Urinary bladder (tissue), 3 donors: ENCODE measurements at regions not wholly inside any gene's neighbourhood (a gene's known extent, or its start where the extent isn't known, plus 50 kb on each side); places are given as distances from the start of the nearest gene placed in this dataset.

Experiments
- DNase-seq: peaks from one replicate; pipeline ENCODE4 v3.0.0-alpha.2; 2015; ENCODE audit errors: extremely low spot score
- H3K27ac ChIP-seq: one replicate; pipeline ENCODE4 v1.5.1; 2013; ENCODE audit warnings: low read depth, mild to moderate bottlenecking, moderate library complexity
- H3K36me3 ChIP-seq: one replicate; pipeline ENCODE4 v1.6.1; 2013; ENCODE audit warnings: mild to moderate bottlenecking, moderate library complexity; ENCODE audit not compliant: insufficient read depth
- H3K4me1 ChIP-seq: one replicate; pipeline ENCODE4 v1.6.1; 2013; ENCODE audit warnings: mild to moderate bottlenecking, moderate library complexity; ENCODE audit not compliant: insufficient read depth
- H3K4me3 ChIP-seq: one replicate; pipeline ENCODE4 v1.5.1; 2013; ENCODE audit warnings: low read depth, low read length
- WGBS: extraction: QIAGEN DNeasy Blood & Tissue Kit; methylation state at CpG from one replicate; pipeline ENCODE4 v1.1.7; 2013; 5-methylcytosine and 5-hydroxymethylcytosine counted together
- donor health status: healthy with polysubstance abuse.
- donor health status: healthy.

GRCh38 chr3:115236496-115236895 is 89.4 kb upstream of the ZBTB20 start:
- Histone ChIP-seq H3K27ac (no peak overlapping the region), H3K4me3 (no peak overlapping the region), H3K36me3 (no peaks in the 10 kb centered on the region), H3K4me1 (no peaks in the 10 kb centered on the region)
- WGBS, result 92% methylated on average over 2 of the region's 2 CpGs
- DNase-seq, result no peak

DNA sequence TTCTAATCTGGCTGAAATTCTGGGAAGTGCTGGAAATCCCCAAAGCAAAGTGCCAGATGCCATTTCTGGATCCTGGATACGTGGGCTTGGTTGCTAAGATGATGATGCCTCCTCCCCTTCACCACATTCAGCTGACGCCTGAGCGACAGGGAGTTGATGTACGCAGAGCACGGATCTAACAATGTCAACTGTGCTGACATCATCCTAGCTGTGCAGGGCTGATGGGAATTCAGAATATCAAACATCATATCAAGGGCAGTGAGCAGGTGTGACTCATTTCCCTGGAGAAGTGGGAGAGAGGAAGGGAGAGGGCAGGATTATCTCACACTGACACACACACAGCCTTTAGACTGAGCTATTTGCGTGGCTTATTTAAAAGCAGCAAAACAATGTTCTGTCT is 92.6 kb upstream of the ZBTB20 start:
- Histone ChIP-seq H3K36me3 (no peaks in the 10 kb centered on the region), H3K4me1 (no peaks in the 10 kb centered on the region), H3K27ac (no peak overlapping the region), H3K4me3 (no peak overlapping the region)
- 28% methylated on average over 6 of the region's 6 CpGs for WGBS
- peak; percentile 11 for DNase-seq

DNA sequence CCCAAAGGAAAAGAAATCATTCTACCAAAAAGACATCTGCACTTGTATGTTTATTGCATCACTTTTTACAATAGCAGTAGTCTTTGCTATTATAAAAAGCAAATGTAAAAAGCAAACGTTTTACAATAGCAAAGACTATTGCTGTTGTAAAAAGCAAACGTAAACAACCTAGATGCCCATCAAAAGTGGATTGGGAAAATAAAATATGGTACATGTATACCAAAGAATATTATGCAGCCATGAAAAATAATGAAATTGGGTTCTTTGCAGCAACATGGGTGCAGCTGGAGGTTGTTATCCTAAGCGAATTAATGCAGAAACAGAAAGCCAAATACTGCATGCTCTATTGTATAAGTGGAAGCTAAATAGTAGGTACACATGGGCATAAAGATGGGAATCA is 97.3 kb upstream of the ZBTB20 start:
- no peaks in the 10 kb centered on the region for H3K4me1 ChIP-seq

GRCh38 chr3:115245438-115245837 is 98.3 kb upstream of the ZBTB20 start:
- WGBS, result 78% methylated on average over 2 of the region's 2 CpGs
- DNase-seq, result no peak
- no peak overlapping the region for H3K4me3 ChIP-seq
- H3K27ac ChIP-seq, result no peak overlapping the region
- no peaks in the 10 kb centered on the region for H3K36me3 ChIP-seq
- no peaks in the 10 kb centered on the region for H3K4me1 ChIP-seq

More for the DNA sequence above, 97.3 kb upstream of the ZBTB20 start:
- H3K27ac ChIP-seq, result no peak overlapping the region
- H3K4me3 ChIP-seq, result no peak overlapping the region
- WGBS, result 87% methylated on average over 3 of the region's 3 CpGs
- no peak for DNase-seq
- no peaks in the 10 kb centered on the region for H3K36me3 ChIP-seq

DNA sequence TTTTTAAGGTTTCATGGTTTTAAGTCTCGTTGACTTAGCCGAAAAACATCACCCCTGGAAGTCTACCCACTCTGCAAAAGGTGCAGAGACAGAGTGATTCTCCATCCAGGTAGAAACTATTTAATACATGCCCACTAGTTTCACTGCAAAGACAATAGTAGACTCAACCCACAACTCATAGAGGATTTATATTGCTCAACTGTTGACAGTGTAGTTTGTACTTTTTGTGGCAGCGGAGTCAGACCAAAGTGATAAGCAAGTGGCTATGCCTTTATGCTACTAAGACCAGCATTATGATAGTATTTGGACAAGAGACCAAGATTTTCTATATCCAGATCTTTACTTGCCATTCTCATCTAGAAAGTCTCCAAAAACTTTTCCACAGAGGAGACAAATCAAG is 98.8 kb upstream of the ZBTB20 start:
- WGBS, result 95% methylated on average over 3 of the region's 3 CpGs
- Histone ChIP-seq H3K36me3 (no peaks in the 10 kb centered on the region), H3K4me3 (no peak overlapping the region), H3K27ac (no peak overlapping the region), H3K4me1 (no peaks in the 10 kb centered on the region)
- no peak for DNase-seq

DNA sequence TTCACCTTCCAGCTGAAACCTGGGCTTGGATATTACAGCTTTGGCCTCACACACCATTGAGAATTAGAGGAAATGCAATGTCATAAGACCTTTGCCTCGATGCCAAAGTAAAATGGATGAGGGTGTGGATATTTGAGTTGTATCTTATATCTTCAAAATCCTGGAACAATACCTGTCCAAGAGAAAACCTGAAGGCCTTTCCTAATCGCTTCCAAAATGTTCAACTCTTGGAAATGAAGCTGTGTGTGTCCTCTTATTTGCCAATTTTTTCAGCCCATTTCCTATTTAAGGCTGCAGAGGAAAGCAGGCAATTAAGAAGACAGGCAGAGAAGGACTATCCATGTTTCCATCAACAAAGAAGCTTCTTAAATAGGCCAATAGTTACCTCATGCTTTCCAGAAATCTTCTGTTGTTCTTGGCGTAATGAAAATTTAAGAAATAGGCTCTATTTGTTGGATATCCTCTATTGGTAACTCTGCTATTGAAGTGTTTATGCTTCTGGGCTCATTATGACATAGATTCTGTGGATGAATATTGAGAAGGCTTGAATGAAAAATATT is 99.5 kb upstream of the ZBTB20 start:
- Histone ChIP-seq H3K4me3 (no peak overlapping the region), H3K4me1 (no peaks in the 10 kb centered on the region), H3K36me3 (no peaks in the 10 kb centered on the region), H3K27ac (no peak overlapping the region)
- no peak for DNase-seq
- WGBS, result 77% methylated on average over 3 of the region's 3 CpGs

GRCh38 chr3:115248274-115248673 is 101.2 kb upstream of the ZBTB20 start:
- no peak overlapping the region for H3K27ac ChIP-seq
- H3K36me3 ChIP-seq, result no peaks in the 10 kb centered on the region
- no peak for DNase-seq
- 84% methylated on average over 2 of the region's 2 CpGs for WGBS
- H3K4me3 ChIP-seq, result no peak overlapping the region
- no peaks in the 10 kb centered on the region for H3K4me1 ChIP-seq

DNA sequence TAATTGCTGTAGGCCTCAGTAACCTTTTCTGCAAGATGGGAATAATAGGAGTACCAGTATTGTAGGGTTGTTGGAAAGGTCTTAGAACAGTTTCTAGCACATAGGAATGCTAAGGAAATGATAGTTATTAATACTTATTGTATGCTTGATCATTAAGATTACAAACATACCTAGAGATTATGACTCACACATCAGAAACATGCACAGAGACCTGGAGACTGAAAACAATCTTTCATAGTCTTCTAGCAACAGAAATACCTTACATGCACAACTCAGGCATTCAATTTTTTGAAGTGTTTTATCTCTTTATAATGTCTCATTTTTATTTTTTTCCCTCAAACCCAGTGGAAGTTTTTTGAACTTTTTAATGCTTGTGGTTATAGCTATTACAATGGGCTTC is 104.4 kb upstream of the ZBTB20 start:
- Histone ChIP-seq H3K27ac (no peak overlapping the region), H3K4me1 (no peaks in the 10 kb centered on the region), H3K4me3 (no peak overlapping the region), H3K36me3 (no peaks in the 10 kb centered on the region)
- no peak for DNase-seq

GRCh38 chr3:115252679-115253078 is 105.6 kb upstream of the ZBTB20 start:
- no peak for DNase-seq
- Histone ChIP-seq H3K4me1 (no peaks in the 10 kb centered on the region), H3K4me3 (no peak overlapping the region), H3K36me3 (no peaks in the 10 kb centered on the region), H3K27ac (no peak overlapping the region)

DNA sequence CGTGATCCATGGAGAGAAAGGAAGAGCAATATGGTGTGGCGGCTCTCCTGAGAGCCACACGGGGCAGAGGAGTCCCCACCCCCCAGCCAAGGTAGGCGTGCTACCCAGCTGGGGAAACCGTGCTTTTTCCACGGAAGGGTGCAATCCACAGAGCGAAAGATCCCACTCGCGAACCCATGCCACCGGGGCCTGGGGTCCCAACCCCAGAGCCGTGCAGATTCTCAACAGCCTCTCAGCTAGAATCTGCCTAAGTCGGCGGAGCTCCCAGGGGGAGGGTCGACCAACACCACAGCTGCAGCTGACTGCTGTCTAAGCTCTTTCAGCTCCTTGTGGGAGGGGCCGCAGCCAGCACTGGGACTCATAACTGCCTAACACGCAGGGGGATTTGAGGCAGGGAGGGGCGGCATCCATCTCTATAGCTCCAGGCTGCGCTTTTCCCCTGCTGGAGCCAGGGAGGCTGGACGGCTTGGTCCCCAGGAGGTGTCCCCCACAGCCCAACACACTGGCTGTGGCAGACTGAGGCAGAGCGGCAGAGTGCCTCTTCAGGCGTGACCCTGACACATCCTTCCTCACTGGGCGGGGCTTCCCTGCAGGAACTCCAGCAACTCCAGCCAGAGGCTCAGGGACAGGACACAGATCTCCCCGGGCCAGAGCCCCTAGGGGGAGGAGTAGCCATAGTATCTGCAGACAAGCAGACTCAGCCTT is 107.6 kb upstream of the ZBTB20 start:
- no peaks in the 10 kb centered on the region for H3K36me3 ChIP-seq
- no peak overlapping the region for H3K27ac ChIP-seq
- no peak overlapping the region for H3K4me3 ChIP-seq
- 87% methylated on average over 23 of the region's 23 CpGs for WGBS
- no peaks in the 10 kb centered on the region for H3K4me1 ChIP-seq
- no peak for DNase-seq

GRCh38 chr3:115255197-115255585 is 108.1 kb upstream of the ZBTB20 start:
- no peaks in the 10 kb centered on the region for H3K4me1 ChIP-seq
- H3K27ac ChIP-seq, result no peak overlapping the region
- H3K4me3 ChIP-seq, result no peak overlapping the region
- DNase-seq, result no peak
- WGBS, result 92% methylated on average over 10 of the region's 10 CpGs
- H3K36me3 ChIP-seq, result no peaks in the 10 kb centered on the region

- no peak overlapping the region for H3K4me3 ChIP-seq
- no peak overlapping the region for H3K27ac ChIP-seq
- 69% methylated on average over 2 of the region's 2 CpGs for WGBS
- no peaks in the 10 kb centered on the region for H3K36me3 ChIP-seq
- no peaks in the 10 kb centered on the region for H3K4me1 ChIP-seq
- DNase-seq, result no peak
These were observed 123.8 kb upstream of the ZBTB20 start for GRCh38 chr3:115270849-115271248.

- Histone ChIP-seq H3K4me3 (no peak overlapping the region), H3K27ac (no peak overlapping the region), H3K36me3 (no peaks in the 10 kb centered on the region), H3K4me1 (no peaks in the 10 kb centered on the region)
- 87% methylated on average over 10 of the region's 10 CpGs for WGBS
- DNase-seq, result peak; percentile 3
These were observed 125.1 kb upstream of the ZBTB20 start for GRCh38 chr3:115272036-115272824.

DNA sequence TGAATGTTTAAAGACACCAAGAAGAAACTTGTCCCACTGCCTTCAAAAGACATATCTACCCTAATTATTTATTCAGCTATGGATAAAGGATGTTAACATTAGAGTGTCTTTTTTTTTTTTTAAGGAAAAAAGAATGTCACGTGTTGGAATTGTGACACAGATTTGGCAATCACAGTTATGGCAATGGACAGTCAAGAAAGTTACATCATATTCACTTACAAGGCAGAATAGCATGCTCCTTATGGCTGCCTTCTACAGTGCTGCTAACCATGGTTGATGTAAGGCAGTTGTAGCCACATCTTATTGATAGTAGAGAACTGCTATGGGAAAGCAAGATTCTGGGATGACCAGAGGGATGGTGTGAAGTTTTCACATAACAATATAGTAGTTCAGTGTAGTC is 128.8 kb upstream of the ZBTB20 start:
- DNase-seq, result no peak
- Histone ChIP-seq H3K27ac (no peak overlapping the region), H3K4me3 (no peak overlapping the region), H3K36me3 (no peaks in the 10 kb centered on the region), H3K4me1 (no peaks in the 10 kb centered on the region)
- 66% methylated on average over 1 of the region's 1 CpG for WGBS
